Peyer's patch (tissue), 4 donors: ENCODE measurements at regions not wholly inside any gene's neighbourhood (a gene's known extent, or its start where the extent isn't known, plus 50 kb on each side); places are given as distances from the start of the nearest gene placed in this dataset.

Experiments
- POLR2A ChIP-seq, 2 donors: fragments of 450-650 bp; IDR thresholded peaks; one replicate each; pipeline ENCODE4 v1.5.1; 2017; ENCODE audit warnings: antibody characterized with exemption in 2 of 2, mild to moderate bottlenecking in 2 of 2, moderate library complexity in 2 of 2
- TF ChIP-seq, protein P1 (sequence below), 6 experiments: fragments of 450-650 bp in 4 of 6; fragments of 200-600 bp in 2 of 6; sonication (generic) in 1 of 6; IDR thresholded peaks; one replicate each; pipeline ENCODE4 v1.5.1; 2017 to 2019; ENCODE audit warnings: antibody characterized with exemption in 6 of 6, mild to moderate bottlenecking in 3 of 6, moderate library complexity in 1 of 6

DNA sequence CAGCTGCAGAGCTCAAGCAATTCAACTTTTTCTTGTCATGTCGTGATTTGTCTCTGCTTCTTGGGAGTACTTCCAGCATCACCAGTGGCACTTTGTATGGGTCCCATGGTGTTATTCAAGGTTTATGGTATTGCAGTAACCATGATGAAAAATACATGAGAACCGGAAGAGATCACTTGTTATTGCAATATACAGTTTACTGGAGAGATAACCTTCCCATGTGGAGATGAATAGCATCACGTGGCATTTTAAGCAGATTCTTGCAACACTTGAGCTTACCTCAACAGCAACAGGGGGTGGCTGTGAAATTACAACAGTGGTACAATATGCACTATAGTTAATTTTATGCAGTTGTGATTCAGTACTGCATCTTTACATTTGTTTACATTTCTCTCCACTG lies 97.4 kb downstream of the APOB start:
- TF ChIP-seq, protein P1, sequence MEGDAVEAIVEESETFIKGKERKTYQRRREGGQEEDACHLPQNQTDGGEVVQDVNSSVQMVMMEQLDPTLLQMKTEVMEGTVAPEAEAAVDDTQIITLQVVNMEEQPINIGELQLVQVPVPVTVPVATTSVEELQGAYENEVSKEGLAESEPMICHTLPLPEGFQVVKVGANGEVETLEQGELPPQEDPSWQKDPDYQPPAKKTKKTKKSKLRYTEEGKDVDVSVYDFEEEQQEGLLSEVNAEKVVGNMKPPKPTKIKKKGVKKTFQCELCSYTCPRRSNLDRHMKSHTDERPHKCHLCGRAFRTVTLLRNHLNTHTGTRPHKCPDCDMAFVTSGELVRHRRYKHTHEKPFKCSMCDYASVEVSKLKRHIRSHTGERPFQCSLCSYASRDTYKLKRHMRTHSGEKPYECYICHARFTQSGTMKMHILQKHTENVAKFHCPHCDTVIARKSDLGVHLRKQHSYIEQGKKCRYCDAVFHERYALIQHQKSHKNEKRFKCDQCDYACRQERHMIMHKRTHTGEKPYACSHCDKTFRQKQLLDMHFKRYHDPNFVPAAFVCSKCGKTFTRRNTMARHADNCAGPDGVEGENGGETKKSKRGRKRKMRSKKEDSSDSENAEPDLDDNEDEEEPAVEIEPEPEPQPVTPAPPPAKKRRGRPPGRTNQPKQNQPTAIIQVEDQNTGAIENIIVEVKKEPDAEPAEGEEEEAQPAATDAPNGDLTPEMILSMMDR (IDR thresholded peaks at IDR 0.05) = no peak
- TF ChIP-seq POLR2A (IDR thresholded peaks at IDR 0.05) = no peak
